T-helper 2 cell treated with Interferon-gamma antibody and Interleukin-4, amounts not matched to agents 100 ng/mL and 5 ng/mL, for 36 hours (primary cell): ENCODE measurements at regions not wholly inside any gene's neighbourhood (a gene's known extent, or its start where the extent isn't known, plus 50 kb on each side); places are given as distances from the start of the nearest gene placed in this dataset.

Experiments
- intact Hi-C: fragments of 100-400 bp; cut with micrococcal nuclease; formaldehyde crosslinking; loops from one replicate; pipeline ENCODE4 v1.15.1; 2023

DNA sequence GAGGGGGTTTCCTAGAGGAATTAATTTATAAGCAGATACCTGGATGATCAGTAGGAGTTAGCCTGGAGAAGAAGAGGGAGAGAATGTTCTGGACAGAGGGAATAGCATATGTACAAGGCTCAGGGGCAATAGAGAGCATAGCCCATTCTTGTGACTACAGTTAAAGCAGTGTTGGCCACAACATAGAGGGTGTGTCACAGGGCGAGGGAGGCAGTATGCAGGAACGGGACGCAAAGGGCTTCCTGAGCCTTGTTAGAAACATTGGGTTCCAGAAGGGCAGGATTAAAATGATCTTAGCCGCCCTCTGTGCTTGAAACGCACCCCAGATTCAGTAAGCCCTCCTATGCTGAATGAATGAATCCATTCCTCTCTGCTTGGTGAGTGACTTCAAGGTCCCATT is 142.2 kb upstream of the PWP1 start:
- intact Hi-C loops = no loop called here

DNA sequence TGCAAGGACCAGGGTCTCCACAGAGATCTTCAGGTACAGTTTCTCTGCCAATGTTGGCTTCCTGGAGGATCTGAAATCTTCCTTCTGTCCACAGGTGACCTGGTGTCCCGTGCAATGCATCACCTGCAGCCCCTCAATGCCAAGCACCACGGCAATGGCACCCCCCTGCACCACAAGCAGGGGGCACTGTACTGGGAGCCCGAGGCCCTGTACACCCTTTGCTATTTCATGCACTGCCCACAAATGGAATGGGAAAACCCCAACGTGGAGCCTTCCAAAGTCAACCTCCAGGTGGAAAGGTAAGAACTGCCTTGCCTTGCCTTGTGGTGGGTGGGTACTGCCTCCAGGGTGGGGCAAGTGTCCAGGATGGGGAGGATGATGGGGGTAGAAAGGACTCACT is 141.8 kb upstream of the PWP1 start:
- intact Hi-C loops = no loop called here

GRCh38 chr12:107544937-107545336 is 140.7 kb upstream of the PWP1 start:
- intact Hi-C loops = no loop called here

GRCh38 chr12:107545737-107546353 is 139.8 kb upstream of the PWP1 start:
- intact Hi-C loops = no loop called here

GRCh38 chr12:107547389-107547788 is 138.2 kb upstream of the PWP1 start:
- intact Hi-C loops = no loop called here

- intact Hi-C loops = no loop called here
These were observed 135.7 kb upstream of the PWP1 start for GRCh38 chr12:107549651-107550480.

- intact Hi-C loops = no loop called here
These were observed 134.2 kb upstream of the PWP1 start for GRCh38 chr12:107551434-107551833.

GRCh38 chr12:107552263-107552662 is 133.3 kb upstream of the PWP1 start:
- intact Hi-C loops = no loop called here

GRCh38 chr12:107553211-107553765 is 132.3 kb upstream of the PWP1 start:
- intact Hi-C loops = no loop called here

- intact Hi-C loops = no loop called here
These were observed 130.7 kb upstream of the PWP1 start for GRCh38 chr12:107554941-107555340.

DNA sequence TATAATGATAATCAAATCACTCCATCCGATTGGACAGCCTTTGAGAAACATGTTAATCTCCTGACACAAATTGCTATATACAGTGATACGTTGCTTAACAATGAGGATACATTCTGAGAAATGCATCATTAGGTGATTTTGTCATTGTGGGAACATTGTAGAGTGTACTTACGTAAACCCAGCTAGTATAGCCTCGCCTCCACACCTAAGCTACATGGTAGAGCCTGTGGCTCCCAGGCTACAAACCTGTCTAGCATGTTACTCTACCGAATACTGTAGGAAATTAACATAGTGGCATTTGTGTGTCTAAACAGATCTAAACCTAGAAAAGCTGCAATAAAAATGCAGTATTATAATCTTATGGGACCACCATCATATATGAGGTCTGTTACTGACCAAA is 128.6 kb upstream of the PWP1 start:
- intact Hi-C loops = no loop called here

GRCh38 chr12:107557589-107558100 is 128.0 kb upstream of the PWP1 start:
- intact Hi-C loops = no loop called here

GRCh38 chr12:107558141-107558815 is 127.3 kb upstream of the PWP1 start:
- intact Hi-C loops = no loop called here

- intact Hi-C loops = no loop called here
These were observed 126.7 kb upstream of the PWP1 start for GRCh38 chr12:107558816-107559382.

- intact Hi-C loops = no loop called here
These were observed 125.3 kb upstream of the PWP1 start for GRCh38 chr12:107560165-107560898.

- intact Hi-C loops = no loop called here
These were observed 124.7 kb upstream of the PWP1 start for GRCh38 chr12:107560899-107561285.

DNA sequence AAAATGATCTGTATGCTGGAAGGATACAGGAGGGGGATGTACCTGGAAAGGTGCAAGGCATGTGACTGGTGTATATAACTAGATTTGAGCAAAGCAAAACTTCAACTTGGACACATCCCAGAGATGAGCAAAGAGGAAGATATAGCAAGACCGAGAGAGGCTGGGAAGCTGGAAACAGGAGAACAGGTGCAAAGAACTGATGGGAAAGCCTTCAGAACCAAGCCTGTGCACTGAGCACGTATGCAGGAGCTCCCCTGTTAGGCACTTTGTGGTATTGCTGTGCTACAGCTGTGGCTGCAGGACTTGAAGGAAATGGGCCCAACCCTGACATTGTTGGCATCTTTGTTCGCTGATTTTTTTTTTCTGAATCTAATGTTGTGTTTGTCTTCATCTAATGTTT is 120.7 kb upstream of the PWP1 start:
- intact Hi-C loops = no loop called here

- intact Hi-C loops = no loop called here
These were observed 120.0 kb upstream of the PWP1 start for GRCh38 chr12:107565551-107565950.

DNA sequence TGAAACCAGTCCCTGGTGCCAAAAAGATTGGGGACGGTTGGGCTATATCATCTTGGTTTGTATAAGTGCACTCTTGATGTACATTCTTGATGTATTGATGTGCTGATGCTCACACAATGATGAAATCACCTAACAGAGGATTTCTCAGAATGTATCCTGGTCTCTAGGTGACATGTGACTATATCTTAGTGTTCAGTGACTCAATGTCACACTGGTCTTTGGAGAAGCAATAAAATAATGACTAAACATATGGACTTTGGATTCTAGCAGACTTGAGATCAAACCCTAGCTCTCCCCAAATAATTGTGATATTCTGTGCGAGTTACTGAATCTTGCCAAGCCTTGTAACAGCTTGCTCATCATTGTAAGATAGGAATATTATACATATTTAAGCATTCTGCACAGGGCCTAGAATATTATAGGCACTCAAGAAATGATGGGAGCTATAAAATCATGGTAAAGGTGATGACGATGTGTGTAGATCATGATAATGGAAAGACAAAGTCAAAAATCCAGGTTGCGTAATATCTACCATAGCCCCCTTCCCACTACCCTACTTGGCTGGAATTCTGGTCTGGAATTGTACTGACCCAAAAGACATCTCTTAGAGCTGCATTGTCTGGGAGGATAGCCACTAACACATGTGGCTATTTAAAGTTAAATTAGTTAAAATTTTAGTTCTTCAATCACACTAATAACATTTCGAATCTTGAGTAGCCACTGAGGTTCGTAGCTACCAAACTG is 117.6 kb upstream of the PWP1 start:
- intact Hi-C loops = no loop called here

DNA sequence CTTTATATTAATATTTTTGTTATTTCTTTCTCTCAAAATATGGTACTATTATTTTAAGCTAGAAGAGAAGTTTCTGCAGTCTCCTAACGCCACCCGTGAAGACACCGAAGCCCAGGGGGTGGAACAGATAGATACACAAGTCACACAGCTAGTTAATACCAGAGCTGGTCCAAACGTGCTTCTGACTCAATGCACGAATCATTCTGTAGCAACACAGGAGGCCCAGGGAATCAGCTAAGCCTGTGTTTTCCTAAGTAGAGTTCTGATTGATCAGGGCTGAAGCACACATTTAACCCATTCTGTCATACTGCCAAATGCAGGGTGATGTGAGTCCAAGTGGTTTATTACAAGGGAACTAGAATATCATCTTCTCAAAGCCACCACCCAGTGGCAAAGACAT is 116.9 kb upstream of the PWP1 start:
- intact Hi-C loops = no loop called here
